Dermis blood vessel endothelial cell (primary cell): ENCODE measurements at regions not wholly inside any gene's neighbourhood (a gene's known extent, or its start where the extent isn't known, plus 50 kb on each side); places are given as distances from the start of the nearest gene placed in this dataset.
A peak's percentile ranks its signal among the peaks of the same experiment; 100 is the strongest.
"Not testable (repeated sequence)": the region's sequence is repeated elsewhere in the genome, so short reads cannot be mapped to it uniquely, and the experiment has no call there.

ENCODE experiments used
- DNase-seq: peaks from one replicate; pipeline ENCODE4 v3.0.0; 2010

- no peak for DNase-seq
These were observed 126.0 kb upstream of the KCNJ6 start for GRCh38 chr21:38042246-38042645.

- DNase-seq: no peak
These were observed 131.9 kb upstream of the KCNJ6 start for GRCh38 chr21:38048167-38048566.

GRCh38 chr21:38054334-38054733, 138.1 kb upstream of the KCNJ6 start:
- no peak for DNase-seq

- DNase-seq: no peak
These were observed 140.2 kb upstream of the KCNJ6 start for GRCh38 chr21:38056481-38056880.

GRCh38 chr21:38057626-38058025, 141.4 kb upstream of the KCNJ6 start:
- no peak for DNase-seq

GRCh38 chr21:38060533-38060932, 144.3 kb upstream of the KCNJ6 start:
- no peak for DNase-seq

GRCh38 chr21:38067086-38067739, 151.0 kb upstream of the KCNJ6 start:
- DNase-seq: no peak

GRCh38 chr21:38072489-38072888, 156.2 kb upstream of the KCNJ6 start:
- no peak for DNase-seq

- DNase-seq: peak; percentile 4
These were observed 159.8 kb upstream of the KCNJ6 start for GRCh38 chr21:38075833-38076587.

GRCh38 chr21:38077569-38077968, 161.3 kb upstream of the KCNJ6 start:
- no peak for DNase-seq

- DNase-seq: no peak
These were observed 164.6 kb upstream of the KCNJ6 start for GRCh38 chr21:38080888-38081287.

- no peak for DNase-seq
These were observed 165.5 kb upstream of the KCNJ6 start for GRCh38 chr21:38081708-38082107.

- DNase-seq: no peak
These were observed 166.8 kb upstream of the KCNJ6 start for GRCh38 chr21:38082936-38083485.

- no peak for DNase-seq
These were observed 167.3 kb upstream of the KCNJ6 start for GRCh38 chr21:38083535-38083934.

GRCh38 chr21:38086580-38086979, 170.2 kb upstream of the KCNJ15 start:
- DNase-seq: no peak

- DNase-seq: no peak
These were observed 167.7 kb upstream of the KCNJ15 start for GRCh38 chr21:38088916-38089762.

GRCh38 chr21:38089763-38090046, 167.1 kb upstream of the KCNJ15 start:
- DNase-seq: no peak

GRCh38 chr21:38091061-38091460, 165.7 kb upstream of the KCNJ15 start:
- DNase-seq: not testable (repeated sequence)

- DNase-seq: no peak
These were observed 164.7 kb upstream of the KCNJ15 start for GRCh38 chr21:38092051-38092450.

- no peak for DNase-seq
These were observed 161.6 kb upstream of the KCNJ15 start for GRCh38 chr21:38095220-38095619.

GRCh38 chr21:38097789-38098188, 159.0 kb upstream of the KCNJ15 start:
- no peak for DNase-seq

GRCh38 chr21:38112219-38112789, 144.5 kb upstream of the KCNJ15 start:
- no peak for DNase-seq

- no peak for DNase-seq
These were observed 142.0 kb upstream of the KCNJ15 start for GRCh38 chr21:38114717-38115333.
